Neural cell (in vitro differentiated cells): ENCODE measurements at regions not wholly inside any gene's neighbourhood (a gene's known extent, or its start where the extent isn't known, plus 50 kb on each side); places are given as distances from the start of the nearest gene placed in this dataset.

Source experiments
- EP300 ChIP-seq: fragments of 450-650 bp; conservative IDR thresholded peaks from 2 replicates; pipeline ENCODE4 v1.6.1; 2014; ENCODE audit warnings: antibody characterized with exemption, mild to moderate bottlenecking, moderate library complexity; ENCODE audit not compliant: poor library complexity, severe bottlenecking
- EZH2 ChIP-seq: fragments of 200-600, 300-800 bp; shearing (Covaris generic), sonication (generic); IDR thresholded peaks from 2 replicates; pipeline ENCODE4 v1.6.1; 2014; ENCODE audit warnings: antibody characterized with exemption, low read length, borderline replicate concordance, mild to moderate bottlenecking; ENCODE audit not compliant: insufficient read depth, poor library complexity, severe bottlenecking
- MXI1 ChIP-seq: fragments of 450-650 bp; conservative IDR thresholded peaks from 2 replicates; pipeline ENCODE4 v1.6.1; 2014; ENCODE audit warnings: antibody characterized with exemption, mild to moderate bottlenecking; ENCODE audit not compliant: poor library complexity, severe bottlenecking
- POLR2AphosphoS5 ChIP-seq: IDR thresholded peaks from 2 replicates; pipeline ENCODE4 v1.6.1; 2012
- REST ChIP-seq: IDR thresholded peaks from 2 replicates; pipeline ENCODE4 v1.6.1; 2012; ENCODE audit warnings: borderline replicate concordance
- SMC3 ChIP-seq: fragments of 450-650 bp; conservative IDR thresholded peaks from 2 replicates; pipeline ENCODE4 v1.6.1; 2014; ENCODE audit warnings: antibody characterized with exemption, mild to moderate bottlenecking, moderate library complexity; ENCODE audit not compliant: poor library complexity
- TAF1 ChIP-seq: IDR thresholded peaks from 2 replicates; pipeline ENCODE4 v1.6.1; 2012; ENCODE audit warnings: low read depth
- TF ChIP-seq, protein P1 (sequence below): fragments of 450-650 bp; IDR thresholded peaks from 2 replicates; pipeline ENCODE4 v1.5.1; 2014; ENCODE audit warnings: antibody characterized with exemption, mild to moderate bottlenecking, moderate library complexity; ENCODE audit not compliant: poor library complexity, severe bottlenecking

GRCh38 chr2:83823229-83823628 lies 635.9 kb downstream of the SUCLG1 start:
- no peak for TF ChIP-seq MXI1
- TF ChIP-seq, protein P1, sequence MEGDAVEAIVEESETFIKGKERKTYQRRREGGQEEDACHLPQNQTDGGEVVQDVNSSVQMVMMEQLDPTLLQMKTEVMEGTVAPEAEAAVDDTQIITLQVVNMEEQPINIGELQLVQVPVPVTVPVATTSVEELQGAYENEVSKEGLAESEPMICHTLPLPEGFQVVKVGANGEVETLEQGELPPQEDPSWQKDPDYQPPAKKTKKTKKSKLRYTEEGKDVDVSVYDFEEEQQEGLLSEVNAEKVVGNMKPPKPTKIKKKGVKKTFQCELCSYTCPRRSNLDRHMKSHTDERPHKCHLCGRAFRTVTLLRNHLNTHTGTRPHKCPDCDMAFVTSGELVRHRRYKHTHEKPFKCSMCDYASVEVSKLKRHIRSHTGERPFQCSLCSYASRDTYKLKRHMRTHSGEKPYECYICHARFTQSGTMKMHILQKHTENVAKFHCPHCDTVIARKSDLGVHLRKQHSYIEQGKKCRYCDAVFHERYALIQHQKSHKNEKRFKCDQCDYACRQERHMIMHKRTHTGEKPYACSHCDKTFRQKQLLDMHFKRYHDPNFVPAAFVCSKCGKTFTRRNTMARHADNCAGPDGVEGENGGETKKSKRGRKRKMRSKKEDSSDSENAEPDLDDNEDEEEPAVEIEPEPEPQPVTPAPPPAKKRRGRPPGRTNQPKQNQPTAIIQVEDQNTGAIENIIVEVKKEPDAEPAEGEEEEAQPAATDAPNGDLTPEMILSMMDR = no peak
- no peak for TF ChIP-seq POLR2AphosphoS5
- no peak for TF ChIP-seq EP300
- TF ChIP-seq TAF1 = no peak
- no peak for TF ChIP-seq EZH2
- no peak for TF ChIP-seq SMC3
- TF ChIP-seq REST = no peak
